Naive thymus-derived CD4-positive, alpha-beta T cell (primary cell): ENCODE measurements at regions not wholly inside any gene's neighbourhood (a gene's known extent, or its start where the extent isn't known, plus 50 kb on each side); places are given as distances from the start of the nearest gene placed in this dataset.

ENCODE experiments used
- ATAC-seq: fragments of 150-1000 bp; cut with Tn5 transposase; 2 replicates; pipeline ENCODE4 v1.10.0; 2021; ENCODE audit warnings: mild to moderate bottlenecking, moderate library complexity
- CTCF ChIA-PET: fragments of 350-600 bp; sonication (Branson Sonifier 250); formaldehyde crosslinking; loops from one replicate; lab custom pipeline; 2021; ENCODE audit warnings: antibody characterized with exemption; lab: Charles Lee
- POLR2A ChIA-PET: fragments of 350-600 bp; sonication (Branson Sonifier 250); formaldehyde crosslinking; loops from one replicate; lab custom pipeline; 2021; ENCODE audit warnings: antibody characterized with exemption, inconsistent platforms; lab: Charles Lee
- DNase-seq, 9 donors: peaks; one replicate each; pipeline versions ENCODE4 v3.0.0 to v3.0.0-alpha.2; 2020 to 2022; ENCODE audit warnings: mixed read lengths in 1 of 9
- H3K27ac ChIP-seq: one replicate; pipeline ENCODE4 v1.7.0; 2013; ENCODE audit warnings: mild to moderate bottlenecking, low read depth, low read length, moderate library complexity
- H3K27me3 ChIP-seq, 2 donors: one replicate each; pipeline ENCODE4 v1.7.0; 2013; ENCODE audit warnings: low read length in 2 of 2, mild to moderate bottlenecking in 2 of 2, moderate library complexity in 2 of 2; ENCODE audit not compliant: control insufficient read depth in 2 of 2, insufficient read depth in 2 of 2
- H3K36me3 ChIP-seq, 3 experiments: 1 replicate in 2 of 3; 2 replicates in 1 of 3; pipeline ENCODE4 v1.7.0; 2013; ENCODE audit warnings: low read length in 3 of 3, mild to moderate bottlenecking in 3 of 3, moderate library complexity in 1 of 3; ENCODE audit not compliant: insufficient read depth in 3 of 3, control insufficient read depth in 2 of 3
- H3K4me1 ChIP-seq, 2 donors: one replicate each; pipeline ENCODE4 v1.7.0; 2013; ENCODE audit warnings: low read length in 2 of 2, mild to moderate bottlenecking in 2 of 2, moderate library complexity in 1 of 2; ENCODE audit not compliant: control insufficient read depth in 2 of 2, insufficient read depth in 2 of 2
- H3K4me3 ChIP-seq: 2 replicates; pipeline ENCODE4 v1.7.0; 2013; ENCODE audit warnings: mild to moderate bottlenecking, low read length
- H3K9me3 ChIP-seq, 3 experiments: 1 replicate in 2 of 3; 2 replicates in 1 of 3; pipeline ENCODE4 v1.7.0; 2013; ENCODE audit warnings: low read length in 3 of 3; ENCODE audit not compliant: control insufficient read depth in 2 of 3
- H3K27ac Mint-ChIP-seq, 9 donors: one replicate each; pipeline ENCODE4 v1.8.0; 2020 to 2022; ENCODE audit warnings: mixed read lengths in 9 of 9, mild to moderate bottlenecking in 8 of 9, moderate library complexity in 5 of 9, inconsistent platforms in 2 of 9
- H3K27me3 Mint-ChIP-seq, 5 donors: one replicate each; pipeline ENCODE4 v1.8.0; 2021 to 2022; ENCODE audit warnings: mixed read lengths in 5 of 5, mild to moderate bottlenecking in 1 of 5
- H3K36me3 Mint-ChIP-seq, 5 donors: one replicate each; pipeline ENCODE4 v1.8.0; 2020 to 2022; ENCODE audit warnings: mixed read lengths in 5 of 5, mild to moderate bottlenecking in 3 of 5, inconsistent platforms in 1 of 5
- H3K4me1 Mint-ChIP-seq, 7 donors: one replicate each; pipeline ENCODE4 v1.8.0; 2020 to 2022; ENCODE audit warnings: mixed read lengths in 7 of 7, mild to moderate bottlenecking in 3 of 7, inconsistent platforms in 1 of 7
- H3K4me3 Mint-ChIP-seq, 10 donors: one replicate each; pipeline ENCODE4 v1.8.0; 2020 to 2022; ENCODE audit warnings: mild to moderate bottlenecking in 10 of 10, mixed read lengths in 10 of 10, moderate library complexity in 6 of 10, inconsistent platforms in 2 of 10
- H3K9me3 Mint-ChIP-seq, 11 donors: one replicate each; pipeline ENCODE4 v1.8.0; 2020 to 2022; ENCODE audit warnings: mixed read lengths in 11 of 11, mild to moderate bottlenecking in 4 of 11, inconsistent platforms in 1 of 11, moderate library complexity in 1 of 11
- intact Hi-C, 2 donors: fragments of 100-400 bp; cut with micrococcal nuclease; formaldehyde crosslinking; loops; one replicate each; pipeline ENCODE4 v1.15.1; 2023

DNA sequence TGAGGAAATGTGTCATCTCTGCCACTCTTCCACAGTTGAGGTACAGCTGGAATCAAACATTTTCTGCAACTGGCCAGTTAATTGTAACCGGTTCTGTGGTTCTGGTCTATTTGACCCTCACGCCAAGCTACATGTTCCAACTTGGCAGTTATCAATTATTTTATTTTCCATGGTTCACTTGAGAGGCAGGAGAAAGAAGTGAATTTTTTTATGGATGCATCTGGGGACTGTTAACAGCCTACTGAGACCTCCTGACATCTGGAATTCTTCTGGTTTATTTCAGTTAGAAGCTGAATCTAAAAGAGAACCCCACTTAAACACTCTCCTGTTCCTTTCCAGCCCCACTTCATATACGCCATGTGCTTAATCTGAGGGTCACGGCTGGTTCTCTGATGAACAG, 372.3 kb downstream of the DNAH5 start:
- POLR2A ChIA-PET: no interaction called here
- Histone ChIP-seq H3K27ac (no peak overlapping the region), H3K36me3 (no peaks in the 10 kb centered on the region), H3K27me3 (no peaks in the 10 kb centered on the region), H3K9me3 (no peaks in the 10 kb centered on the region), H3K4me1 (no peaks in the 10 kb centered on the region), H3K4me3 (no peak overlapping the region)
- intact Hi-C loops: no loop called here
- Mint-ChIP-seq H3K27ac (no peak overlapping the region), H3K27me3 (no peaks in the 10 kb centered on the region), H3K4me3 (no peak overlapping the region), H3K36me3 (no peaks in the 10 kb centered on the region), H3K4me1 (no peaks in the 10 kb centered on the region), H3K9me3 (peaks cover 2 to 27% (median 8%) of the 10 kb centered on the region in 11 donors)
- CTCF ChIA-PET: no interaction called here
- no peak for DNase-seq
- no peak for ATAC-seq

GRCh38 chr5:13569090-13569715, 375.3 kb downstream of the DNAH5 start:
- intact Hi-C loops: no loop called here
- H3K27me3 Mint-ChIP-seq: no peaks in the 10 kb centered on the region
- Histone ChIP-seq H3K27me3 (no peaks in the 10 kb centered on the region), H3K9me3 (peaks cover 0 to 3% (median 0%) of the 10 kb centered on the region in 3 experiments), H3K4me1 (no peaks in the 10 kb centered on the region), H3K27ac (no peak overlapping the region), H3K36me3 (no peaks in the 10 kb centered on the region), H3K4me3 (no peak overlapping the region)
- CTCF ChIA-PET: no interaction called here
- no peak overlapping the region for H3K27ac Mint-ChIP-seq
- H3K9me3 Mint-ChIP-seq: peaks cover 2 to 27% (median 9%) of the 10 kb centered on the region in 11 donors
- no peaks in the 10 kb centered on the region for H3K4me1 Mint-ChIP-seq
- no peaks in the 10 kb centered on the region for H3K36me3 Mint-ChIP-seq
- ATAC-seq (no peak), DNase-seq (no peak)
- no peak overlapping the region for H3K4me3 Mint-ChIP-seq
- POLR2A ChIA-PET: no interaction called here

GRCh38 chr5:13567819-13568218, 376.7 kb downstream of the DNAH5 start:
- no peak overlapping the region for H3K27ac Mint-ChIP-seq
- no peaks in the 10 kb centered on the region for H3K27me3 Mint-ChIP-seq
- H3K4me1 Mint-ChIP-seq: no peaks in the 10 kb centered on the region
- H3K9me3 Mint-ChIP-seq: peaks cover 2 to 27% (median 10%) of the 10 kb centered on the region in 11 donors
- no peak for ATAC-seq
- POLR2A ChIA-PET: no interaction called here
- H3K36me3 Mint-ChIP-seq: no peaks in the 10 kb centered on the region
- Histone ChIP-seq H3K4me1 (no peaks in the 10 kb centered on the region), H3K9me3 (peaks cover 0 to 3% (median 0%) of the 10 kb centered on the region in 3 experiments), H3K4me3 (no peak overlapping the region), H3K27me3 (no peaks in the 10 kb centered on the region), H3K27ac (no peak overlapping the region), H3K36me3 (no peaks in the 10 kb centered on the region)
- CTCF ChIA-PET: no interaction called here
- no peak overlapping the region for H3K4me3 Mint-ChIP-seq
- intact Hi-C loops: no loop called here
- DNase-seq: no peak

GRCh38 chr5:13566871-13567339, 377.6 kb downstream of the DNAH5 start:
- Mint-ChIP-seq H3K27ac (no peak overlapping the region), H3K27me3 (no peaks in the 10 kb centered on the region), H3K9me3 (peaks cover 2 to 27% (median 10%) of the 10 kb centered on the region in 11 donors), H3K4me3 (no peak overlapping the region), H3K36me3 (no peaks in the 10 kb centered on the region), H3K4me1 (no peaks in the 10 kb centered on the region)
- Histone ChIP-seq H3K9me3 (peaks cover 0 to 3% (median 0%) of the 10 kb centered on the region in 3 experiments), H3K27me3 (no peaks in the 10 kb centered on the region), H3K4me3 (no peak overlapping the region), H3K36me3 (no peaks in the 10 kb centered on the region), H3K27ac (no peak overlapping the region), H3K4me1 (no peaks in the 10 kb centered on the region)
- CTCF ChIA-PET: no interaction called here
- POLR2A ChIA-PET: no interaction called here
- intact Hi-C loops: no loop called here
- DNase-seq (no peak), ATAC-seq (no peak)

- H3K4me1 ChIP-seq: no peaks in the 10 kb centered on the region
- no peaks in the 10 kb centered on the region for H3K36me3 ChIP-seq
- H3K27me3 ChIP-seq: no peaks in the 10 kb centered on the region
- H3K9me3 ChIP-seq: no peaks in the 10 kb centered on the region
- intact Hi-C loops: no loop called here
- H3K36me3 Mint-ChIP-seq: peaks cover 0 to 4% (median 0%) of the 10 kb centered on the region in 5 donors
- no peaks in the 10 kb centered on the region for H3K27me3 Mint-ChIP-seq
- ChIA-PET CTCF (no interaction called here), POLR2A (no interaction called here)
- H3K27ac ChIP-seq: no peak overlapping the region
- H3K9me3 Mint-ChIP-seq: peaks cover 4 to 22% (median 8%) of the 10 kb centered on the region in 11 donors
- no peak overlapping the region for H3K27ac Mint-ChIP-seq
- ATAC-seq: no peak
- no peak overlapping the region for H3K4me3 ChIP-seq
- H3K4me3 Mint-ChIP-seq: no peak overlapping the region
- no peaks in the 10 kb centered on the region for H3K4me1 Mint-ChIP-seq
- no peak for DNase-seq
Observed at GRCh38 chr5:13558408-13558807, 386.1 kb downstream of the DNAH5 start.

DNA sequence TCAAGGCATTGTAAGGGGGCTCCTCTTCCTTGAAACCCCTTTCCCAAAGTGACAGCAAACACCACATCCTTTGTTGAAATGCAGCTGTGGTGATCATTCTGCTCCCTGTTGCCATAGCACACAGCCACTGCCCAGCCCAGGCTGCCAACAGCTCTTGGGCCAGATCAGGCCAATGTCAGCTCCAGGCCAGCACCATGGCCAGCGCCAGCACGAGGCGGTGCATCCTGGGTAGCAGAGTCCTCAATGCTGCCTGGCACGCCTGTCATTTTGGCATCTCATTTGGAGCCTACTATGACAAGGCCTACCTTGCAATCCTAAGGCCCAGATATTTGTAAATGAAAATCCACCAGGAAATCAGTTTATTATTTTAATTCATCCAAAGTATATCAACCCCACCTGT, 390.6 kb downstream of the DNAH5 start:
- Histone ChIP-seq H3K4me3 (no peak overlapping the region), H3K9me3 (no peaks in the 10 kb centered on the region), H3K4me1 (no peaks in the 10 kb centered on the region), H3K27me3 (no peaks in the 10 kb centered on the region), H3K36me3 (no peaks in the 10 kb centered on the region), H3K27ac (no peak overlapping the region)
- Mint-ChIP-seq H3K4me3 (no peak overlapping the region), H3K9me3 (peaks cover 2 to 24% (median 9%) of the 10 kb centered on the region in 11 donors), H3K27me3 (no peaks in the 10 kb centered on the region), H3K4me1 (no peaks in the 10 kb centered on the region), H3K27ac (no peak overlapping the region), H3K36me3 (no peaks in the 10 kb centered on the region)
- DNase-seq: no peak
- CTCF ChIA-PET: no interaction called here
- POLR2A ChIA-PET: no interaction called here
- no peak for ATAC-seq
- intact Hi-C loops: no loop called here

DNA sequence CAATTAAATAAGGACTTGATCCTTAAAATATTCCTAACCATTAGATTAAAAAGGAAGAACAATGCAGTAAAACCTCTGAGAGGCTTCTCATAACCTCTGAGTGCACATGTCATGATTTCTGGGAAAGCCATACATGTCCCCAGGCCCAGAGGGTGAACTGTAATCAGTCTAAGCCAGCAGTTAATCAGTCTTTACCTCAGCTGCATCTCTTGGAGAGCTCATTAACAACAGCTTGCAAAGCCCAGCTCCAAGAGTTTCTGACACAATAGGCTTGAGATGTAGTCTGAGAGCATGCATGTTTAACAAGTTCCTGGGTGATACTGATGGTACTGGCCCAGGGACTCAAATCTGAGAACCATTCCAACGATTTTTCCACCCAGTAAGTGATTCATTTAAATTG, 392.1 kb downstream of the DNAH5 start:
- Histone ChIP-seq H3K4me3 (no peak overlapping the region), H3K4me1 (no peaks in the 10 kb centered on the region), H3K27me3 (no peaks in the 10 kb centered on the region), H3K27ac (no peak overlapping the region), H3K36me3 (no peaks in the 10 kb centered on the region), H3K9me3 (no peaks in the 10 kb centered on the region)
- peaks cover 0 to 15% (median 5%) of the 10 kb centered on the region in 11 donors for H3K9me3 Mint-ChIP-seq
- ChIA-PET CTCF (no interaction called here), POLR2A (no interaction called here)
- H3K36me3 Mint-ChIP-seq: no peaks in the 10 kb centered on the region
- ATAC-seq (no peak), DNase-seq (no peak)
- H3K4me3 Mint-ChIP-seq: no peak overlapping the region
- no peak overlapping the region for H3K27ac Mint-ChIP-seq
- no peaks in the 10 kb centered on the region for H3K27me3 Mint-ChIP-seq
- intact Hi-C loops: no loop called here
- no peaks in the 10 kb centered on the region for H3K4me1 Mint-ChIP-seq
